BLaER1 treated with 17β-estradiol and CSF1 and Interleukin-3, amounts not matched to agents 10 nM and 100 nM (cell line): ENCODE measurements at regions not wholly inside any gene's neighbourhood (a gene's known extent, or its start where the extent isn't known, plus 50 kb on each side); places are given as distances from the start of the nearest gene placed in this dataset.
A peak's percentile ranks its signal among the peaks of the same experiment; 100 is the strongest.
"Not testable (repeated sequence)": the region's sequence is repeated elsewhere in the genome, so short reads cannot be mapped to it uniquely, and the experiment has no call there.

ENCODE experiments used
- H3K27ac ChIP-seq, 11 experiments: shearing (Covaris generic); formaldehyde crosslinking; 2 replicates each; pipeline ENCODE4 v1.8.1; 2022
- H3K27me3 ChIP-seq, 11 experiments: shearing (Covaris generic); formaldehyde crosslinking; 2 replicates each; pipeline ENCODE4 v1.8.1; 2022
- H3K36me3 ChIP-seq, 11 experiments: shearing (Covaris generic); formaldehyde crosslinking; 2 replicates each; pipeline ENCODE4 v1.8.1; 2022
- H3K4me1 ChIP-seq, 10 experiments: shearing (Covaris generic); formaldehyde crosslinking; 2 replicates each; pipeline ENCODE4 v1.8.1; 2022
- H3K4me2 ChIP-seq, 11 experiments: shearing (Covaris generic); formaldehyde crosslinking; 2 replicates each; pipeline ENCODE4 v1.8.1; 2022
- H3K4me3 ChIP-seq, 10 experiments: shearing (Covaris generic); formaldehyde crosslinking; 2 replicates each; pipeline ENCODE4 v1.8.1; 2022
- H3K9ac ChIP-seq, 11 experiments: shearing (Covaris generic); formaldehyde crosslinking; 2 replicates each; pipeline ENCODE4 v1.8.1; 2022
- H3K9me3 ChIP-seq, 11 experiments: shearing (Covaris generic); formaldehyde crosslinking; replicated peaks in 1 of 11; 2 replicates each; pipeline ENCODE4 v1.8.1; 2022
- H4K20me1 ChIP-seq, 11 experiments: shearing (Covaris generic); formaldehyde crosslinking; 2 replicates each; pipeline ENCODE4 v1.8.1; 2022
- Cebpa-rat ChIP-seq, 11 experiments: shearing (Covaris generic); IDR thresholded peaks; 2 replicates each; pipeline ENCODE4 v1.8.1; 2022

- Histone ChIP-seq H3K4me3 (no peak overlapping the region), H3K4me1 (peaks cover 0 to 43% (median 9%) of the 10 kb centered on the region in 10 experiments; a peak in 14 of 20 replicates), H3K27ac (no peak overlapping the region), H3K4me2 (no peak overlapping the region), H4K20me1 (no peaks in the 10 kb centered on the region), H3K36me3 (no peaks in the 10 kb centered on the region), H3K9me3 (peaks cover 17 to 23% (median 20%) of the 10 kb centered on the region in 11 experiments), H3K9ac (no peak overlapping the region), H3K27me3 (no peaks in the 10 kb centered on the region)
- TF ChIP-seq Cebpa-rat (IDR thresholded peaks at IDR 0.05): no peak
Measured at GRCh38 chr4:189615217-189615663, 325.4 kb upstream of the FRG1 start.

GRCh38 chr4:189617741-189618140, 322.9 kb upstream of the FRG1 start:
- H3K27me3 ChIP-seq, H3K4me3 ChIP-seq, H3K4me2 ChIP-seq, H3K9ac ChIP-seq, H3K36me3 ChIP-seq, H4K20me1 ChIP-seq, H3K27ac ChIP-seq: not testable (repeated sequence)
- peaks cover 0 to 18% (median 7%) of the 10 kb centered on the region in 10 experiments; a peak in 14 of 20 replicates for H3K4me1 ChIP-seq
- H3K9me3 ChIP-seq: peaks cover 17 to 23% (median 20%) of the 10 kb centered on the region in 11 experiments

GRCh38 chr4:189619441-189620250, 321.0 kb upstream of the FRG1 start:
- H3K36me3 ChIP-seq, H3K27me3 ChIP-seq, H3K4me3 ChIP-seq, H3K27ac ChIP-seq, H3K4me1 ChIP-seq, H3K9ac ChIP-seq, H3K4me2 ChIP-seq, H4K20me1 ChIP-seq: not testable (repeated sequence)
- H3K9me3 ChIP-seq: peaks cover 11 to 16% (median 14%) of the 10 kb centered on the region in 11 experiments

- H3K9ac ChIP-seq, H3K4me2 ChIP-seq, H3K4me1 ChIP-seq, H3K36me3 ChIP-seq, H4K20me1 ChIP-seq, H3K4me3 ChIP-seq, H3K9me3 ChIP-seq, H3K27me3 ChIP-seq, H3K27ac ChIP-seq: not testable (repeated sequence)
Measured at GRCh38 chr4:189622574-189622973, 318.1 kb upstream of the FRG1 start.

- H3K27me3 ChIP-seq, H3K4me2 ChIP-seq, H3K9ac ChIP-seq, H3K27ac ChIP-seq, H3K4me3 ChIP-seq, H3K4me1 ChIP-seq, H3K9me3 ChIP-seq, H3K36me3 ChIP-seq, H4K20me1 ChIP-seq: not testable (repeated sequence)
Measured at GRCh38 chr4:189627041-189627440, 313.6 kb upstream of the FRG1 start.

- not testable (repeated sequence) for H3K9me3 ChIP-seq, H3K27me3 ChIP-seq, H4K20me1 ChIP-seq, H3K27ac ChIP-seq, H3K9ac ChIP-seq, H3K4me1 ChIP-seq, H3K4me2 ChIP-seq, H3K4me3 ChIP-seq, H3K36me3 ChIP-seq
Measured at GRCh38 chr4:189629733-189630132, 310.9 kb upstream of the FRG1 start.

GRCh38 chr4:189630913-189631567, 309.6 kb upstream of the FRG1 start:
- peak overlapping the region in 2 of 11 experiments; percentile 66 to 74; a peak in 3 of 22 replicates for H3K27ac ChIP-seq
- peak overlapping the region in 10 of 11 experiments; percentile 7 to 48 (median 23); a peak in 10 of 22 replicates for H3K4me2 ChIP-seq

GRCh38 chr4:189631568-189631916, 309.1 kb upstream of the FRG1 start:
- not testable (repeated sequence) for H3K27me3 ChIP-seq, H3K36me3 ChIP-seq, H3K4me3 ChIP-seq, H3K9me3 ChIP-seq, H4K20me1 ChIP-seq, H3K4me1 ChIP-seq
- peak overlapping the region; percentile 7 to 48 (median 24); a peak in 10 of 22 replicates for H3K4me2 ChIP-seq
- H3K27ac ChIP-seq: peak overlapping the region in 4 of 11 experiments; percentile 14 to 74 (median 52); a peak in 6 of 22 replicates
- H3K9ac ChIP-seq: peak overlapping the region in 1 of 11 experiments; percentile 48; a peak in 1 of 22 replicates

More at GRCh38 chr4:189630913-189631567, 309.6 kb upstream of the FRG1 start:
- H4K20me1 ChIP-seq, H3K9ac ChIP-seq, H3K9me3 ChIP-seq, H3K4me1 ChIP-seq, H3K36me3 ChIP-seq, H3K27me3 ChIP-seq, H3K4me3 ChIP-seq: not testable (repeated sequence)

GRCh38 chr4:189650436-189650835, 290.2 kb upstream of the FRG1 start:
- not testable (repeated sequence) for H3K4me2 ChIP-seq, H3K4me1 ChIP-seq, H4K20me1 ChIP-seq, H3K9me3 ChIP-seq, H3K27ac ChIP-seq, H3K27me3 ChIP-seq, H3K9ac ChIP-seq, H3K36me3 ChIP-seq, H3K4me3 ChIP-seq

- H3K4me3 ChIP-seq, H3K27me3 ChIP-seq, H3K9ac ChIP-seq, H3K36me3 ChIP-seq, H4K20me1 ChIP-seq, H3K4me2 ChIP-seq, H3K9me3 ChIP-seq, H3K27ac ChIP-seq: not testable (repeated sequence)
- H3K4me1 ChIP-seq: peaks cover 8 to 18% (median 14%) of the 10 kb centered on the region in 10 experiments; a peak in 19 of 20 replicates
Measured at GRCh38 chr4:189653130-189653653, 287.5 kb upstream of the FRG1 start.

GRCh38 chr4:189653983-189654382, 286.7 kb upstream of the FRG1 start:
- not testable (repeated sequence) for H3K27ac ChIP-seq, H3K9ac ChIP-seq, H3K27me3 ChIP-seq, H4K20me1 ChIP-seq, H3K4me3 ChIP-seq, H3K36me3 ChIP-seq, H3K9me3 ChIP-seq, H3K4me2 ChIP-seq
- H3K4me1 ChIP-seq: peaks cover 16 to 26% (median 22%) of the 10 kb centered on the region in 10 experiments

GRCh38 chr4:189654396-189654795, 286.3 kb upstream of the FRG1 start:
- H3K4me3 ChIP-seq, H3K9ac ChIP-seq, H3K36me3 ChIP-seq, H3K27me3 ChIP-seq, H3K27ac ChIP-seq, H3K9me3 ChIP-seq, H4K20me1 ChIP-seq, H3K4me2 ChIP-seq: not testable (repeated sequence)
- peaks cover 20 to 30% (median 26%) of the 10 kb centered on the region in 10 experiments for H3K4me1 ChIP-seq

- peaks cover 26 to 44% (median 36%) of the 10 kb centered on the region in 10 experiments for H3K4me1 ChIP-seq
Measured at GRCh38 chr4:189655817-189656216, 284.9 kb upstream of the FRG1 start.

More at GRCh38 chr4:189655817-189656216, 284.9 kb upstream of the FRG1 start:
- not testable (repeated sequence) for H3K4me3 ChIP-seq, H3K27me3 ChIP-seq, H3K9ac ChIP-seq, H3K36me3 ChIP-seq, H4K20me1 ChIP-seq, H3K9me3 ChIP-seq
- Histone ChIP-seq H3K4me2 (0 out of 22 replicates have a peak overlapping the region, but pooled peaks of 2 of the 11 experiments have one; percentile 37 to 73), H3K27ac (peak overlapping the region in 6 of 11 experiments; percentile 63 to 87 (median 70); a peak in 8 of 22 replicates)
